HG03064 (cell line): ENCODE measurements at regions not wholly inside any gene's neighbourhood (a gene's known extent, or its start where the extent isn't known, plus 50 kb on each side); places are given as distances from the start of the nearest gene placed in this dataset.

Source experiments
- ATAC-seq: cut with Tn5 transposase; IDR thresholded peaks from one replicate; pipeline ENCODE4 v1.9.1; 2021; ENCODE audit warnings: low read depth; ENCODE audit not compliant: unreplicated experiment

DNA sequence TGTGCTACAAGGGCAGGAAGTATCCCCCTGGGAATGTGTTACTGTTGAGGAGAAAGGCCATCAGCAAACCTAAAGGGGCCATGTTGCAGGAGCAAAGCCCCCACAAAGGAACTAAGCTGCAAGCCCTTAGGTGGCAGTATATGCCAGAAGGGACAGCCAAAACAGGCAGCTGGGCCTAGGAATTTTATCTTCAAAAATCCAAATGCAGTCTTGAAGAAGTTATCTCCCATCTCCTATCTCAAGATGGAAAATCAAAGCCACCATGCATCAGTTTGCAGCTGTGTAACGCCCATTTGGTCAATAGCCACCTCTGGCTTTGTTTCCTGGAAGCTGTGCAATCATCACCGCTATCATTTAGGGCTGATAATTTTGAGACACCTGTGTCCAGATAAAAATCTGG, 400.3 kb downstream of the ARHGEF28 start:
- ATAC-seq: no peak

DNA sequence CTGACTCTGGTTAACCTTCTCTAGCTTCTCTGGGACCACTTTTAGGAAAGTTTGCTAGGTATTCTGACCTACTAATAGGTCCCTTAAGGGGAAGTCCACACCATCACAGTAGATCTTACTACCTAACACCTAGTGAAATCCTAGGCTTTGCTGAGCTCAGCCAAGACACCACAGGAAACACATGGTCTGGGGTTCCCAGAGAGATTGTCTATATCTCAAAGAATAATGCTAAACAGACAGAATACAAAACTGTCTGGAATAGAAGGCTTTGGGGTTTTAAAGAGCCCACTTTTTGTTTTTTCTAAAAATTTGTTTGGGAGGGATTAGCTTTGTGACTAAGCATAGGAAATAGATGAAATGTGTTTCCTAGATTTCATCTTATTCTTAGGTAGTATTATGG, 395.1 kb downstream of the ARHGEF28 start:
- no peak for ATAC-seq

GRCh38 chr5:74020503-74020902, 394.5 kb downstream of the ARHGEF28 start:
- ATAC-seq: no peak

DNA sequence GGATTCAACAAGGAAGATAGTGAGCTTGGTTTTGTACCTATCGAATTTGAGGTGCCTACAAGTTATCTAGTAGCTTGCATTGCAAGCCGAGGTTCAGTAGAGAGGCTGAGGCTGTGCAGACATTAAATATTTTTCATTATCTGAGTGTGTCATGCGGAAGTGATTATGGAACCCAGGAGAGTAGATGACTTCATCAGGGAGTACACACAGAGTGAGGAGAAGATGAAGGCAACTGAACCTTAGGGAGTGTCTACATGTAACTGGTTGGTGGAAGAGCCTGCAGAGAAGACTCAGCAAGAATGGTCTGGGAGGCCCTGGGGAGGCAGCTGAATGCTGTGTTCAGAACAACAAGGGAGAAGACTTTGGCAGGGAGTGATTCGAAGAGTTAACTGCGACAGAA, 393.9 kb downstream of the ARHGEF28 start:
- no peak for ATAC-seq

DNA sequence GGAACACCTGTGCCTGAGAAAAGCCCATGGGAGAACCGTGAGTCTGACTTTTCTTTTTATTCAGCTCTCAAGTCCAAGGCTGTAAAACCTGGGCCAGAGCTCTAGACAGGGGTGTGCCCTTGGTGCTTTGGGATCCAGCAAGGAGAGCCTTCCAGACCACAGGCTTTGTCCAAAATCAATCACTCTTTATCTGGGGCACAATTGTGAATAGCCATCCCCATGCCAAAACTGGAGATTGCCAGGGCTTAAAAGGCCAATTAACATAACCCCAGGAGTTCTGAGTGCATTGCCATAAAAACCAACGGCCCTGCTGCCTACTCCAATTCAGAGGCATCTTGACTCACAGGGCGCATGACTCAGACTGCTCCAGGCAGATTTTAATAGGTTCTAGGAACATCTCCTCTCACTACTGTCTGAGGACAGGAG, 391.8 kb downstream of the ARHGEF28 start:
- ATAC-seq: no peak

DNA sequence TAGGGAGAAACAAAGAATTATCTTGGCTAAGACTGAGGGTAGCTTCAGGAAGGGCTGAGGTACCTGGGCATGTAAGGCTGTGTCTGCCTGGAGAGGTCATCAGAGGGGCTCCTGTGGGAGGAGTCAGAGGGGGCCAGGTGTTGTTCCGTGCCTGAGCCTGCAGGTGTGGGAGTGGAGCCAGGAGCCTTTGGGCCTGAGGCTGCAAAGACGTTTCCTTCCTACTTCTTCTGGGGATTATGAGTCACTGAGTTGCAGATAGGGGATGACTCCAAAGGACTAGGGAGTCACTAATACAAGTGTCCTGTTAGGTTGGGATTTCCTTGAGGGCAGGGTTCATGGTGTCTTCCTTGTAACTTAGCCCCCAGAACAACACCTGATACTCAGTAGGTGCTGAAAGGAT, 391.1 kb downstream of the ARHGEF28 start:
- no peak for ATAC-seq

DNA sequence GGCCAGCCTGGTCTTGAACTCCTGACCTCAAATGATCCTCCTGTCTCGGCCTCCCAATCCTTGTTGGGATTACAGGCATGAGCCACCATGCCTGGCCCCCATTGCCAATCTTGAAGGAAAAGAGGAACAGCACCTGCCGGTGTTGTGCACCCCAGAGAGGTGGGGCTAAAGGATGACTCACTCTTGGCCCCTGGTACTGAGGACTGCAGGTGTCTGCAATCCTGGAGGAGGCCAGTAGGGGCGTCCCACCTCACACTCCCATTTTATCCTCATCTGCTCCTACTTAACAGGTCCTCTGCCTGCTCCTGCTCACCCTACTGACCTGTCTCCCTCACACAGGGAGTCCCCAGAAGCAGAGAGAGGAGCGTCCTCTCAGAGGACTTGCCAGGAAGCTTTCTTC, 390.4 kb downstream of the ARHGEF28 start:
- ATAC-seq: no peak

DNA sequence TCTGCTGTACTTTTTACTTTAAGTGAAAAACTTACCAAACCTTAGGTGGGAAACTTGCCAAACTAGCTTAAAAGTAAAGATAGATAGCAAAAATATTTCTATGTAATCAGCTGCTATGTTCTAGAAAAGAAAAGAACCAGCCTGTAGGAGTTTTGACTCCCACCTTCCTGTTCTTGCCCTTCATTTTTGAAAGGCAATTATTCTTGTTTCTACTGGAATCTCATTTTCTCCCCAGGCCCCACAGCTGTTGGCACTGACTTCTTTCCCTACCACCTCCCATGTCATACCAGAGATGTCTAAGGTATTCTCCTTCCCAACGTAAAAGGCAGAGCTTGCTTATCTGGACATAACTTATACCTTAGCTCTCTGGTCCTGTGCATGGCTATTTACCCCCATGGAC, 389.7 kb downstream of the ARHGEF28 start:
- ATAC-seq: no peak

DNA sequence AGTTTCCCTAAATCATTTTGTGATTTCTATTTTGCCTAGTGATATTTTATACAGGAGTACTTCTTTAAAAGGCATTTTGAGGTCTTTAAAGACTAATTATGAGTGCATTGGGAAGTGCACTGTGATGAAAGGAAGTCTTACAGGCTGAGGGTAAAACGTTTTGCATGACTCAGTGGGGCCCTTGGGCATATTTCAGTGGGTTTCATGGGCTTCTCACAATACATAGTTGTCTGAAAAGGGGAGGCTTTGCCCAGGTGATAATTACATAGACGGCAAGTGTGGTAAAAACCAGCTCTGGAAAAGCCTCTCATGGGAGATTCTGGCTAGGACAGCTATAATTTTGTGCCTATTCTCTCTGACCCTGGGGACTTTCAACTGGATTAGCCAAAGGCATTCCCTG, 387.2 kb downstream of the ARHGEF28 start:
- ATAC-seq: no peak

GRCh38 chr5:74009502-74009901, 383.5 kb downstream of the ARHGEF28 start:
- no peak for ATAC-seq

DNA sequence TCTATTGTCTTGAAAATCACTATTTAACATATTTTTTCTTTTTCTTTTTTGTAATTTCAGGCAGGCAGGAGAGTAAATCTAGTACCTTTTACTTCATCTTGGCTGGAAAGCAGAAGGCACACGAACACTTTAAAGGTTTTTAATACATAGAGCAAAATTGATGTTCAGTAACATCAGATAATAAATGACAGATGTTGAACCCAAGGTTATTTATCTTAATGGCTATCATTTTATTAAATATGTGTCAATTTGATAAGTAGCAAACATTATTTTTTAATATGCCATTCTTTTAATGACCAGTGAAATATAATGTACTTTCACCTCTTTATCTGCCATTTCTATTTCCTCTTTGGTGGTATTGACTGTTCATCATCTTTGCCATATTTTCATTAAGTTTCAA, 381.2 kb downstream of the ARHGEF28 start:
- no peak for ATAC-seq

DNA sequence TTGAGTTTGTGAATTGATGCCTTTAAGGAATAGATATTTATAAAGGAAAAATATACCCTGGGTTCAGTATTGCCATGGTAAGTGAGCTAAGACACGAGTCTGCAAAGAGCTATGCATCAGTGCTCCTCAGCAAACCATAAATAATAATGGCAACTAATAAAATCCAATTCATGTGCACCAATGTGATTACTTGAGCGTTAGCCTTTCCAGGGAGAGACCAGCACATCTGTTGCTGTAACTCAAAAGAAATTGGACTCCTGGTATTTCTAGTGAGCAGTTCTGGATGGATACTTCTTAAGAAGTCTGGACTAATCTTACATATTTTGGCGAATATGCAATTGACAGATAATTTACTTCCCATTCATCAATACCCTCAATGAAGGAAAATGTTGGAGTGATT, 373.3 kb downstream of the ARHGEF28 start:
- no peak for ATAC-seq

- no peak for ATAC-seq
Observed at GRCh38 chr5:73998489-73998888, 372.5 kb downstream of the ARHGEF28 start.

DNA sequence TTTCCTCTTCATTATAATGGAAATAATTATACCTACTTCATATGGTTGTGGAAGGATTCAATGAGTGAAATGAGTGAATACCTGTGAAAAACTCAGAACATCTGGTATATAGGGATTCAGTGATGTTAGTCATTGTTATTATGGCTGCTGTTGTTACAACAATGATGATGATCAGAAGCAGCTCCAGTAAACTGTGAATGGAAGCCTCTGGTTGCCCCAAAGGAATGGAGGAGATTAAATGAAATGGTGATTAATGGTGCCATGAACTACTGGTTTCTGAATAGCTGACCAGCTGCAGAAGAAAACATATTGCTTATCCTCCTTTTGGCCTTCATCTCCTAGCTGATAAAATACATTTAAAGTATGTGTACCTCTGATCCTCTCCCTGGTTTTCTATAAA, 372.0 kb downstream of the ARHGEF28 start:
- ATAC-seq: no peak

- no peak for ATAC-seq
Observed at GRCh38 chr5:73996151-73996755, 370.3 kb downstream of the ARHGEF28 start.

- no peak for ATAC-seq
Observed at GRCh38 chr5:73994963-73995362, 369.0 kb downstream of the ARHGEF28 start.
